Endothelial cell of umbilical vein (primary cell): ENCODE measurements at regions not wholly inside any gene's neighbourhood (a gene's known extent, or its start where the extent isn't known, plus 50 kb on each side); places are given as distances from the start of the nearest gene placed in this dataset.

Experiments used
- BruUV-seq: library from RNA; stranded (reverse); fragments of 400-500 nt; replicated peaks from 2 replicates; lab custom pipeline; 2021; lab: Mats Ljungman, UMichigan
- CTCF ChIA-PET: fragments of 300-600, 350-600 bp; sonication (Branson Sonifier 250); formaldehyde crosslinking; loops from one replicate; lab custom pipeline; 2021; ENCODE audit warnings: antibody characterized with exemption, inconsistent platforms; lab: Charles Lee
- POLR2A ChIA-PET: fragments of 300-600, 350-600 bp; sonication (Branson Sonifier 250); formaldehyde crosslinking; loops from one replicate; lab custom pipeline; 2021; ENCODE audit warnings: antibody characterized with exemption, inconsistent platforms; lab: Charles Lee
- DNase-seq: peaks from one replicate; pipeline ENCODE4 v3.0.0-alpha.2; 2011; ENCODE audit warnings: low read depth, low spot score
- FAIRE-seq: peaks from 2 replicates; lab custom pipeline; 2011; peaks lifted over from hg19 to GRCh38; lab: Jason Lieb, UNC
- H2AFZ ChIP-seq: 2 replicates; pipeline ENCODE4 v1.6.0; 2012; ENCODE audit warnings: low read depth, low read length, control low read depth, inconsistent platforms
- H3K27ac ChIP-seq: 2 replicates; pipeline ENCODE4 v1.5.1; 2011; ENCODE audit warnings: low read depth, mild to moderate bottlenecking, control low read depth, low read length, moderate library complexity; ENCODE audit not compliant: insufficient read depth
- H3K27me3 ChIP-seq, 2 experiments: 2 replicates each; pipeline versions ENCODE4 v1.6.0 to v1.6.1; 2011; ENCODE audit warnings: low read length in 2 of 2, mixed read lengths in 1 of 2; ENCODE audit not compliant: control insufficient read depth in 2 of 2, insufficient read depth in 2 of 2
- H3K36me3 ChIP-seq, 2 experiments: 2 replicates in 1 of 2; 3 replicates in 1 of 2; pipeline ENCODE4 v1.5.1; 2011; ENCODE audit warnings: low read length in 2 of 2, mild to moderate bottlenecking in 1 of 2, moderate library complexity in 1 of 2; ENCODE audit not compliant: control insufficient read depth in 2 of 2, insufficient read depth in 2 of 2; ENCODE audit errors: extremely low read depth in 1 of 2
- H3K4me1 ChIP-seq: 3 replicates; pipeline ENCODE4 v1.5.1; 2011; ENCODE audit warnings: mild to moderate bottlenecking, low read length; ENCODE audit not compliant: control insufficient read depth, insufficient read depth; ENCODE audit errors: extremely low read depth
- H3K4me2 ChIP-seq: 2 replicates; pipeline ENCODE4 v1.6.1; 2011; ENCODE audit warnings: low read length, control low read depth, mixed read lengths; ENCODE audit not compliant: insufficient read depth
- H3K4me3 ChIP-seq, 3 experiments: fragments of 200-600 bp in 1 of 3; sonication (generic), shearing (Covaris generic) in 1 of 3; replicated peaks in 1 of 3; 2 replicates each; pipeline ENCODE4 v1.5.1; 2011 to 2016; ENCODE audit warnings: control low read depth in 3 of 3, low read length in 3 of 3, mild to moderate bottlenecking in 2 of 3, inconsistent platforms in 1 of 3, low read depth in 1 of 3, moderate library complexity in 1 of 3; ENCODE audit not compliant: insufficient read depth in 1 of 3
- H3K79me2 ChIP-seq: 2 replicates; pipeline ENCODE4 v1.6.0; 2012; ENCODE audit warnings: low read length, inconsistent platforms; ENCODE audit not compliant: control insufficient read depth, insufficient read depth
- H3K9ac ChIP-seq: replicated peaks from 2 replicates; pipeline ENCODE3; 2011; ENCODE audit warnings: low read length, control low read depth; ENCODE audit not compliant: insufficient read depth; ENCODE audit errors: extremely low read depth
- H3K9me1 ChIP-seq: replicated peaks from 3 replicates; pipeline ENCODE4 v1.6.0; 2011; ENCODE audit warnings: mild to moderate bottlenecking, low read length; ENCODE audit not compliant: control insufficient read depth, insufficient read depth; ENCODE audit errors: extremely low read depth
- H3K9me3 ChIP-seq: replicated peaks from 2 replicates; pipeline ENCODE4 v1.5.1; 2012; ENCODE audit warnings: low read length, inconsistent platforms; ENCODE audit not compliant: control insufficient read depth, insufficient read depth
- H4K20me1 ChIP-seq: replicated peaks from 2 replicates; pipeline ENCODE3; 2011; ENCODE audit warnings: mild to moderate bottlenecking, low read length; ENCODE audit not compliant: control insufficient read depth, insufficient read depth; ENCODE audit errors: extremely low read depth
- CTCF ChIP-seq, 2 donors: IDR thresholded peaks; 1 replicate in 1 of 2; 2 replicates in 1 of 2; pipeline ENCODE4 v1.5.1; 2011; ENCODE audit warnings: low read length in 2 of 2, mild to moderate bottlenecking in 2 of 2, moderate library complexity in 2 of 2, control low read depth in 1 of 2, inconsistent platforms in 1 of 2, low read depth in 1 of 2; ENCODE audit not compliant: insufficient read depth in 1 of 2; ENCODE audit errors: extremely low read depth in 1 of 2
- EZH2 ChIP-seq: IDR thresholded peaks from 2 replicates; pipeline ENCODE4 v1.6.1; 2012; ENCODE audit warnings: borderline replicate concordance, low read depth, mild to moderate bottlenecking, moderate library complexity, low read length, inconsistent platforms; ENCODE audit not compliant: severe bottlenecking
- FOS ChIP-seq: IDR thresholded peaks from 2 replicates; pipeline ENCODE4 v1.6.1; 2011; ENCODE audit warnings: mild to moderate bottlenecking, low read length, moderate library complexity, borderline replicate concordance; ENCODE audit not compliant: insufficient read depth
- GATA2 ChIP-seq: IDR thresholded peaks from 2 replicates; pipeline ENCODE4 v1.7.0; 2011; ENCODE audit warnings: low read depth, mild to moderate bottlenecking, moderate library complexity, mixed read lengths, low read length; ENCODE audit not compliant: insufficient read length, insufficient read depth
- JUN ChIP-seq: IDR thresholded peaks from 2 replicates; pipeline ENCODE4 v1.6.1; 2011; ENCODE audit warnings: borderline replicate concordance, low read depth; ENCODE audit not compliant: insufficient read length, insufficient read depth
- MAX ChIP-seq: IDR thresholded peaks from 2 replicates; pipeline ENCODE4 v1.6.1; 2011; ENCODE audit not compliant: insufficient read depth, insufficient read length
- MYC ChIP-seq: IDR thresholded peaks from one replicate; pipeline ENCODE4 v1.6.1; 2011; ENCODE audit warnings: mild to moderate bottlenecking, low read depth, low read length
- POLR2A ChIP-seq: IDR thresholded peaks from 2 replicates; pipeline ENCODE4 v1.6.1; 2012; ENCODE audit warnings: low read depth, mild to moderate bottlenecking, control low read depth, low read length
- POLR2AphosphoS5 ChIP-seq: IDR thresholded peaks from 2 replicates; pipeline ENCODE4 v1.6.1; 2012; ENCODE audit warnings: low read depth, mild to moderate bottlenecking, control low read depth, low read length, moderate library complexity; ENCODE audit not compliant: insufficient read depth
- dilution Hi-C: fragments of 300-500 bp; cut with MboI; formaldehyde crosslinking; loops from one replicate; pipeline ENCODE4 v1.15.0; 2019; ENCODE audit warnings: low sequenced_read_pairs; ENCODE audit not compliant: extremely low pct_ligation_motif_present
- intact Hi-C: fragments of 100-400 bp; cut with micrococcal nuclease; formaldehyde crosslinking; loops from one replicate; pipeline ENCODE4 v1.10.0; 2022

DNA sequence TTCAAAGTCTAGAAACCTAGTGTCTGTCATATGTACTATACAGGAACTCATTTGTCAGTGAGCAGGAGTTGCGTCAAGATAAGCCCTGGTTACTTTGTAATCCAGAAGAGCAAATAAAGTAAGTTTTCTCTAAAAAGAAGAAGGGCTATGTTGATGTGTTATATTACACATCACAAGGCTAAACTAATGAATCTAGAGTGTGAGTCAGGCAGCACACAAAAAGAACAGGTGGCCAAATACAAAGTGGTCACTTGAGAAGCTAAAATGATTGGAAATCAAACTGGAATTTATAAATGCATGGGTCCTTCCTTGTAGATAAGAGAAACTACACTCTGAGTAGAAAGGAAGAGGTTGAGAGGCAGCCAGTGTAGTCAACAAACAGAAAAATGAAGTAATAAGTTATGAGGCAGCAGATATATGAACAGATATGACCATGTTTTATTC is 771.6 kb downstream of the DIPK2A start:
- Histone ChIP-seq H3K27ac (no peak overlapping the region), H2AFZ (no peak overlapping the region), H3K36me3 (no peaks in the 10 kb centered on the region), H3K9ac (no peak overlapping the region), H3K4me3 (no peak overlapping the region), H4K20me1 (no peaks in the 10 kb centered on the region), H3K79me2 (no peaks in the 10 kb centered on the region), H3K4me2 (no peak overlapping the region), H3K27me3 (no peaks in the 10 kb centered on the region), H3K4me1 (no peaks in the 10 kb centered on the region), H3K9me3 (no peaks in the 10 kb centered on the region), H3K9me1 (no peaks in the 10 kb centered on the region)
- ChIA-PET CTCF (no interaction called here), POLR2A (interaction anchor here (0.6 kb wide), 1 partner anchor 9 kb away, joined by 4 read pairs; no protein-coding TSS in a partner anchor)
- dilution Hi-C loops (no loop called here), intact Hi-C loops (loop anchor here (2.0 to 5.0 kb wide), 2 partner anchors 18 to 1726 kb away; no protein-coding TSS in a partner anchor)
- no TSS peak for BruUV-seq
- TF ChIP-seq POLR2AphosphoS5 (no peak), MAX (no peak), CTCF (IDR thresholded peaks at IDR 0.05; ENCODE audit: extremely low read depth in 1 of 2, insufficient read depth in 1 of 2, low read depth in 1 of 2, low read length in 2 of 2) (no peak), EZH2 (no peak), GATA2 (no peak), FOS (no peak), POLR2A (no peak), MYC (no peak), JUN (no peak)
- FAIRE-seq (no peak), DNase-seq (no peak)
